NCI-H1417 (cell line): ENCODE measurements at regions not wholly inside any gene's neighbourhood (a gene's known extent, or its start where the extent isn't known, plus 50 kb on each side); places are given as distances from the start of the nearest gene placed in this dataset.
A peak's percentile ranks its signal among the peaks of the same experiment; 100 is the strongest.
"Not testable (repeated sequence)": the region's sequence is repeated elsewhere in the genome, so short reads cannot be mapped to it uniquely, and the experiment has no call there.

Experiments used
- DNase-seq, 3 experiments: peaks; one replicate each; lab custom pipeline; 2025; lab: John Stamatoyannopoulos, UW

DNA sequence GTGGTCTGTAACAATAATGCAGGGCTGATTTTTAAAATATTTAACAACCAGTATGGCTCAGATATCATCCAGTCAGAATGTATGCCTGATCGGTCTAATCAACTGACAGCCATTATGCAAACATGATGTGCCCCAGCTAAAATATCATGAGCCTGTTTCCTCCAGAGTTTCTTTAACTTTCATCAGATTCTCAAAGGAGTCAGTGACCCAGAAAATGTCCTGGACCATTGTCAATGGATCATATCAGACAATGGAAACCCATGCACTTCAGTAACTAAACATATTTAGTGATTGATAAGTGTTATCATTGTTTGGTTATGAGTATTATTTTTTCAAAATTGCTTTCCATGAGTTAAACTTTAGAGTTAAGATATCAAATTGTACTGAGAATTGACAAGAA lies 173.5 kb downstream of the LMBRD1 start:
- no peak for DNase-seq

DNA sequence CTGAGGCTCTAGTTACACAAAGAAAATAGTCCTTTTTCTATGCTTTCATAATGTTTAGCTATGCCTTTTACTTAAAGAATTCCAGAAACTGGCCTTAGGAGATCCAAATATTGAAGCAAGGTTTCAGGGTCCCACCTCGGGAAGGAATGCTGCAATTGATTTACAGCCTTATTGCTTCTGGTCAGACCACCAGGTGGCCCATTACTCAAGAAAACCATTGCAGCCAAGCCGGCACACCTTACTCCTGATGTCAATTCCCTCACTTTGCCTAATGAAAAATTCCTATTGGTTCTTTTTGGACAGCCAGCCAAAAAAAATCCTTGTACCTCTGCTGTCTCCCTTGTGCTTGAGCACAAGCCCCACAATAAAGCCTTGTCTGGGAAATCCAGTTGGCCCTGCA lies 173.9 kb downstream of the LMBRD1 start:
- no peak for DNase-seq

DNA sequence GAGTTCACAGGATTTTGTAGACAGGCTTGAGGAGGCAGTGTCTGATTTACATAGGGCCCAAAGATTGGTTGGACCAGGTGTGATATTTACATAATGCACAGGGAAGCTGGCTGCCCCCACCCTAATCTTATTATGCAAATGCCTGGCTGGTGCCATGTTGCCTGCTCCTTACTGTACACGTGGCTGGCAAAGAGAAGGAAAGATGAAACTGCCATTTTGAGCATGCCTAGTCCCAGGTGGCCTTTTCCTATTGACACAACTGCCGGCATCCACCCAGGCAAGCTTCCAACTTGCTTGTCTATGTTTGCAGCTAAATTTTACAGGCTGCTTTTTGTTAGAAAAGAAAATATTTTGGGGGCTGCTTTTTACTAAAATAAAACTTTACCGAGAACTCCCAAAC lies 174.6 kb downstream of the LMBRD1 start:
- peak in 1 of 3 experiments; percentile 33 for DNase-seq

DNA sequence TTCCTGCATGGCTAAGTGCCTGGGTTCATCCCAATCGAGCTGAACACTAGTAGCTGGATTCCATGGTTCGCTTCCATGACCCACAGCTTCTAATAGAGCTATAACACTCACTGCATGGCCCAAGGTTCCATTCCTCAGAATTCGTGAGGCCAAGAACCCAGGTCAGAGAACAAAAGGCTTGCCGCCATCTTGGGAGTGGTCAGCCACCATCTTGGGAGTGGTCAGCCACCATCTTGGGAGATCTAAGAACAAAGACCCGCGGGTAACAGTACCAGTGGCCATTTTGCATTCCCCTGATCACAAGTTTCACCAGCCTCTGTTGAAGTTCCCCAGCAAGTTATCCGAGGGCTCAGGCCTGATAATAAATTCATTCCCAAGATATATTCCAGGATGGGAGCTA lies 179.6 kb downstream of the LMBRD1 start:
- no peak for DNase-seq

DNA sequence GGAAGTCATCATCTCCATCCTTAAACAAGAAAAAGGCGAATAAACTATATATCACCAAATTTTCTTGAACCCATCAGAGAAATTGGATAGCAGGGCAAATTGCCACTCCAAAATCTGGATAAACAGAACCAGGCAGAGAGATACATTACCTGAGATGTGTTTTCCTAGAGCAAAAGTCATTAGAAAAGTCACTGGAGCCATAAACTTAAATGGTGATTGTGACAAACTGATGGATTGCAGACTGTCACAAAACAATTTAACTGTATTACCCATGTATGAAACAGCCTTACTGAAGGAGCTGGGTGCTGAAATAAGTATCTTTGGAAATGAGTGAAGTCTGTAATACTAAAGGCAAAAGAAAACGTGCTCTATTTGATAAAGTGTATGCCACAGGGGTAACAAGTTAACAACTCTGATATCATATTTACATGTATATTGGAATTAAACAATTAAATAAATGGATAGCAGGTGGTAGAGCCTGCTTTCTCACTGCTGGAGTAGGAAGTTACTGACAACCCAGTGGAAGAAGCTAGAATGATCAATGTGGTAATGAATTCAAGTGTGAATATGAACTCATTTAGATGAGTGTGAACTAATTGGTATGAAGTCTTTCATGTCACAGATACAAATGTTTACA lies 186.9 kb downstream of the LMBRD1 start:
- DNase-seq: peak in 1 of 3 experiments; percentile 8

DNA sequence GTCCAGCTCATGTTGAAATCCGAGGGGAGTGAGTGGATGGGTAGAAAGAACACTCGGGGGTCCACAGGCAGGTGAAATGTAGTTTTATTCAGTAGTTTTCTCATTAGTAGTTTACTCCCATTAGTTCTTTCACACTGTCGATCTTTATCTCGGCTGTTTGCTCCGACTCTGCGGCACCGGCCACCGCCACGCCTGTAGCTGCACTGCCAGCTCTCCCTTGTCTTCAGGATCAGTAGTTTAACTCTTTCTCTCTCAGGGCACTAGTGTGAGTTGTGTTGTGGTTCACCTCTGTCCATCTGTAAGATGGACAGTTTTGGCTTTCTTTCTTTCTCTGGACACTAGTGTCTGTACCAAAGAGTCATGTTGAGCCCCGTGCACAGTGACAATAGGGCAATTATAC lies 195.7 kb downstream of the LMBRD1 start:
- no peak for DNase-seq

DNA sequence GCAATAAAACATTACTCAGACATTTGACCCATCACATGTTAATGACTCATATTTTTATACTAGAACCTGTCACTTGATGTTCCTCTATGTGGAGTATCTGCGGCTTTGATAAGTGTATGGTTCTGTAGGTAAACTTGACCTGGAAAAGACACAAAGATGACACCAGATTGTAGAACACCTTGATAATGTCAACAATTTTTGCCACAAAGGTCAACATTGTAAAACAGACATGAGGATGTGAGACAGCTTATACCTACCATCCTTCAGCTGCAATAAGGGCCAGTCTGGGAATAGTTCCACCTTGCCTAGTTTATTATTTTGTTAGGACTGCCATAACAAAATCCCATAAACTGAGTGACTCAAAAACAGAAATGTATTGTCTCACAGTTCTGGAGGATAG lies 202.4 kb downstream of the LMBRD1 start:
- no peak for DNase-seq

DNA sequence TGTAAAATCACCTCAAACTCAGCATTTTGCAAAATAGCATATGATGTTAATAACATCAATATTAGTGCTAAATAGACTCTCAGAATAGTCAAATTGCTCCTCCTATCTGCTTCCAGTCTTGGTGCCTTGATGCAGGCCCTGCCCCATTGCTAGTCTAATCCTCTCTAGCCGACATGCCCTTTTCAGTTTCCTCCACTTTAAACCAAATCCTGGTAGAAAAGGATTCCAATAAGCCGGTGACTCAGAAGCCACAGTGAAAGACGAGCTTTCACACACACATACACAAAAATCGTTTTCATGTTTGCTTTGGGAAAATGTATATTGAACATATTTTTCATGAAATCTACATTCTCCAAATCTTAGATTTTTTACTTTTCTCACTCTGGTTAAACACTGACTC lies 203.1 kb downstream of the LMBRD1 start:
- no peak for DNase-seq

DNA sequence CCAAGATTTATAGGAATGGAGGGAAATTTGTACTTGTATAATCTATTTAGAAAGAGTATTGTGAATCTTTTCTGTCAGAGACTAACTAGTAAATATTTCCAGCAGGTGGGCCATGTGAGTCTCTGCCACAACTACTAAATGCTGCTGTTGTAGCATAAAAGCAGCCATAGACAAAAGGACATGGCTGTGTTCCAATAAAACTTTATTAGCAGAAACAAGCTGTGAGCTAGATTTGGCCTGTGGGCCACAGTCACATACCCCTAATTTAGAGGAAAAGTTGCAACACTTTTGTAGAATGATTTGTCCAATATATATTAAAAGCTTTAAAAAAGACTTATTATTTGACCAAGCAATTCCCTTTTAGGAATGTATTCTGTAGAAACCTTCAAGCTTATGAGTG lies 207.2 kb downstream of the LMBRD1 start:
- no peak for DNase-seq

DNA sequence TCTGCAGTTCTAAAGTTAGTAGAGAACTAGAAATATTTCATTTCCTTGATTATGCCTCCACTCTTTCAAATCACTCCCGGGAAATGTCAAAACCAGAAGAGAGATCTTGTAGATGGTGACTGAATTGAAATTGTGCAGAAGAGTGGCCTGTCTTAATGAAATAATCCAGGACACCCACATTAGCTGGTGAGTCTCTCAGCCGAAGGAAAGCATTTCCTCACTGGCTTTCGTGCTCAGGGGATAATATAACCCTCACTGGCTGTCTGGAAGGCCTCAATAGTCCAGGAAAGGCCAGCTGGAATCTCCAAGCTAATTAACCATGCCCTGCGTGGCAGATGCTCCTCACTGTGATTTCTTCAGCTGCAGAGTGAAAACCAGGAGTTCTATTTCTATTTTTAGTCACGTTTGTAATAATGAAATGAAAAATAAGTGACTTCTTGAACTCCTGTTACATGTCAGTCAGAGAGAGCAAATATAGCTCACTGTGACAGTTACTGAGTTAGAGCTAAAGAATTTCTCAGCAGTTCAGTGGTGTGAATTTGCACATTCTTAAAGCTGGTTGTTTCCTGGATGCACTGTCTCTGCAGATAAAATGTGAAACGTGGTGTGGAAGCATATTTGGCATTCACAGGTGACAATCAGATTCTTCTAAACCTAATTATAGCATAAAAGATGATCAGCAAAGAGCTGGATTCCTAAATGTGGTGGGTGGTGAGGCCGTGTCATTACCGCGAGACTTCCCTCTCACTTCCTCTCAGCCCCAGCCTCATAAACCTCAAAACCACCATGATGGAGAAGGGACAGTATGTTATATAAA lies 211.7 kb downstream of the LMBRD1 start:
- no peak for DNase-seq

DNA sequence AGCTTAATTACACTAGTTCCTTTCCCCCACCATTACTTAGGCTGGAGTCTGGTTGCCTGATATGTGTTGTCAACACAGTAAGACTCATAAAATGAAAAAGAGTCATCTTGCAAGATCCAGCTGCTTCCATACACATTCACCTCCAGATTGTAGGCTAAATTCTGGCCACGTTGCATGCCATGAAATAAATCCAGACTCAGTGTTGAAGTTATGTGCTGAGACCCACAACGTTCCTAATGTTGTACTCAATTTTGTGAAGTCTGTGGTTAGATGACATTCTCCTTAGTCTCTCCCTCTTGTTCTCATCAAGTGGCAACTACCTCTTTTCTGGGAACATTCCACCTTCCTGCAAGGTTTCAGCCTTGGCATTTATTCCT lies 212.3 kb downstream of the LMBRD1 start:
- no peak for DNase-seq

DNA sequence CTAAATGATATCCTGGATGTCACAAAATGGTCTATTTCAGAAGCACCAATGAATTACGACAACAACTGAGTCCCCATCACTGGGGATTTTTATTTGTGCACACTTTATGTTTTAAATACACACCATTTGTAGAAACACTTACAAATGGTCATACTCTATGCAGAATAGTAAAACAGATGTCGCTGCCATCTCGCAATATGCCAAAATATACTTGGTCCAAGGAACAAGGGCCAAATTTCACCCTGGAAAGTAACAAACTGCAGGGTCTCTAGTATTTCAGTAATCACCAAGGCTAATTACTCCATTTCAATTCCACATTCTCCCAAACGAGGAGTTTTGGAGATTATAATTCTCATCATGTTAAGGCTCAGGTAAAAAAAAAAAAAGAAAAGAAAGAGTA lies 215.2 kb downstream of the LMBRD1 start:
- DNase-seq: no peak

DNA sequence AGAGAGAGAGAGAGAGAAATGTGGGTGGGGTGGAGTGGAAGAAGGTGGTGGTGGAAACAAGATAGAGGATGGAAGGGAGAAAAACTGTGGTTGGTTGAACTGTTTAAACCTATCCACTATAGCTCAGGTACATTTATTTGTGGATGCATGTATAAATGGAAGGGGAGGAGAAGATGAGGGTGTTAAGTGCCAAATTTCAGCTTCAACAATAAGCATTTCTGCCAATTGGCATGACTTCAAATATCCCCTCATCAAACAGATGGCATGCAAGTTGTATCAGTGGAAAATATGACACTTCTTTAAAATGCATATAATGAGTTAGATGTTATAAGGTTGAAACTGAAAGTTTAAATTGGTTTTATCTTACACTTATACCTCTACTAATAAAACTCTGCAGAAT lies 216.1 kb downstream of the LMBRD1 start:
- no peak for DNase-seq

DNA sequence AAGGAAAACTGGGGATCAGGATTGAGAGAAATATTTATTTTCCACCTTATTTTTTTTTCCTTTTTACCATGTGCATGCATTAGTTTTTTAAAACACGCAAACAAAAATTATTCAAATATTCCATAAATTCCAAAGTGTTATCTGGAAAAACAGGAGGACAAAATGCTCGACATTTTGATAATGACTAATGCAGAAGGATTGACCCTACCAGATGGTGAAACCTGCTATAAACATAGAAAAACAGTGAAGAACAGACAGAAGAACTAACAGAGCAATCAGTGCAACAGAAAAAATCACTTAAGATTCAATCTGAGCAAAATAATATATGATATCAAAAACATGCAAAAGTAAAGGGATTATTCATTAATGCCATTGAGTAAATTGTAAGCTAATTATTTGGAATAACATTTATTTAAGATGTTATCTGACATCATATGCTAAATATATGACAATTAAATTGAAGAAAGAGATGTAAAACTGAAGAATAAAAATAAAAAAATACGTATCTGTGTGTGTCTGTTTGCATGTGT lies 218.4 kb downstream of the LMBRD1 start:
- no peak for DNase-seq

DNA sequence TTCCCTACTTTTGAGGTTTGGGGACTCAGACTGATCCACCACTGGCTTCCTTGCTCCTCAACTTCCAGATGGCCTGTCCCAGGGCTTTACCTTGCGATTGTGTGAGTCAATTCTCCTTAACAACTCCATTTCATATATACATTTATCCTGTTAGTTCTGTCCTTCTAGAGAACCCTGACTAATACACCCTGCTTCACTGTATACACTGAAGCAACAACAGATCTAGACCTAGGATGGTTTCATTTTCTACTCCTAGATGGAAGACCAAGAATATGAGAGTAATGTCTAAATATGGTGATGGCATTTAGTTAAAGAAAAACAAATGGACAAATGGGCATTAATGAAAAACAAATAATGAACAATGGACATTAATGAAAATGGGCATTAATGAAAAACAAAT lies 225.6 kb downstream of the LMBRD1 start:
- no peak for DNase-seq

DNA sequence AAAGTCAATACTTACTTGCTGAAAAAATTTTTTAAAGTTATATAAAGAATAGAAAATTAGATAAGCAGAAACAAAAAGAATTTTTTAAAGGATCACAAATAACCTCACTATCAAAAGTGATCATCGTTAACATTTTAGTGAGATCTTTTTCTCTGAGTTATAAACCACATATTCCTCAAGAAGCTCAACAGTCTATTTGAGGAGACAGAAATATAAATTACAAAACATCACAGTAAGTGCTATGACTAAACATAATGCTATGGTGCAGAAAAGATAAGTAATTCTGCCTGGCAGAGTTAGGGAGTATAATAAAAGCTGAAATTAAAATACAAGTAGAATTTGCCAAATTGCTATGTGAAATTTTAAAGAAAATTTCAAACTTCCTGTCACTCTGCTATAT lies 226.7 kb downstream of the LMBRD1 start:
- DNase-seq: no peak

DNA sequence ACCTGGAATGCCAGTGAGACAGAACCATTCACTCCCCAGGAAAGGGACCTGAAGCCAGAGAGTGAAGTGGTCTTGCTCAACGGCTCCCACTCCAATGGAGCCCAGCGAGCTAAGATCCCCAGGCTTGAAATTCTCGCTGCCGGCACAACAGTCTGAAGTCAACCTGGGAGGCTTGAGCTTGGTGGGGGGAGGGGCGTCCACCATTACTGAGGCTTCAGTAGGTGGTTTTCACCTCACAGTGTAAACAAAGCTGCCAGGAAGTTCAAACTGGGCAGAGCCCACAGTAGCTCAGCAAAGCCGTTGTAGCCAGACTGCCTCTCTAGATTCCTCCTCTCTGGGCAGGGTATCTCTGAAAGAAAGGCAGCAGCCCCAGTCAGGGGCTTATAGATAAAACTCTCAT lies 236.2 kb downstream of the LMBRD1 start:
- not testable (repeated sequence) for DNase-seq

DNA sequence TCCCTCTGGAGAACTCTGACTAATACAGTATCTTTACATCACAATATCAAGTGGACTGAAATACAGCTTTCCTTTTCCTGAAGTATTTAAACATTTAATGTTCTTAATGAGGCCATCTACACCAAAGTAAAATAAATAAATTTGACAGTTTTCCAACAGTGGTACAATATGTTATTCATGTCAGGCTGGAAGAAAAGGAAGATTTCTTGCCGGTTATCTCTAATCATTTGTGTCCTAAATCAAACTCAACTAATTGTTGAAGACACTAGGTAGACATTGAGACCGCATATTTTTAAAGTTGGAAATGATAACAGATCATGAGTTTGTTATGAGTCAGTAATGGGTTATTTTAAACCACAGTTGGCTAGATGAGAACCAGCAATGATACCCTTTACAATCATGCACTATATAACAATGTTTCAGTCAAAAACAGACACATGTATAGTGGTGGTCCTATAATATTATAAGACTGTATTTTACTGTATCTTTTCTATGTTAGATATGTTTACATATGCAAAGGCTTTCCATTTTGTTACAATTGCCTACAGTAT lies 241.6 kb downstream of the LMBRD1 start:
- no peak for DNase-seq

DNA sequence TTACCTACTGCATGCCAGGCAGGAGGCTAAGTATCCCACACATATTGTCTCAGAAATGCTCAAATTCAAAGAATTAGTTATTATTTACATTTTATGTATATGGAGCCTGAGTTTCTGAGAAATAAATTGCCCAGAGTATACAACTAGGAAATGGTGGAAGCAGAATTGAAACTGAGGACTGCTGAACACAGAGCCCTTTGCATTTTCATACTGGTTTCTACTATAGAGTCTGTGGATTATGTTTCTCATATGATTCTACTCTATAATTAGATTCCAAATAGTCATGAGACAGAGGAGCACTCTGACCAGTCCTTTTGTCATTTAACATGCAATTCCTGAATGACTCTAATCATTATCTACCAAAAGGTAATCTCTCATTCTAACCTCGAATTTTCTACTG lies 254.3 kb downstream of the LMBRD1 start:
- peak in 1 of 3 experiments; percentile 21 for DNase-seq

DNA sequence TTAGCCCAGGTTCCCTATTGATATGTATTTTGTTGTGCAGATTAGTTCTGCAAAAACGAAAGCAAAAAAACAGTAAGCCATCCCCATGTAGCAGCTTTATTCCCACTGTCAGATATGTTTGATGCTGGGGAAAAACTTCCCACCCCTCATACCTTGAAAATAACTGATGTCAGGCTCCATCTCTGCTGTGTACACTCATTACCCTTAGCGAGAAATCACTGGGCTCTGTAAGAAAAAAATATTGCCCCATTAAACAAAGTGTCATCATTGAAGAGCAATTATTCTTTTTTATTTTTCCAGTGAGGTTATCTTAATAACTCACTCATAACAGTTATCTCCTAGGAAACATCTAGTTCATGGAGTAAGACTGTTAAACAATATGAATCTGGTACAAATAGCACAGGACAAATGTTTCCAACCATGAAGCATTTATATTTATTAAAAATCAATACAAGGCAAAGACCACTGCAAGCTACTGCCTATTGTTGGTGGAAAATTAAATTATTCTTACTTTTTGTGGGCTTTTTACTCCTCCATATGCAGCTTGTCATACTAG lies 268.8 kb downstream of the LMBRD1 start:
- peak in 1 of 3 experiments; percentile 31 for DNase-seq

DNA sequence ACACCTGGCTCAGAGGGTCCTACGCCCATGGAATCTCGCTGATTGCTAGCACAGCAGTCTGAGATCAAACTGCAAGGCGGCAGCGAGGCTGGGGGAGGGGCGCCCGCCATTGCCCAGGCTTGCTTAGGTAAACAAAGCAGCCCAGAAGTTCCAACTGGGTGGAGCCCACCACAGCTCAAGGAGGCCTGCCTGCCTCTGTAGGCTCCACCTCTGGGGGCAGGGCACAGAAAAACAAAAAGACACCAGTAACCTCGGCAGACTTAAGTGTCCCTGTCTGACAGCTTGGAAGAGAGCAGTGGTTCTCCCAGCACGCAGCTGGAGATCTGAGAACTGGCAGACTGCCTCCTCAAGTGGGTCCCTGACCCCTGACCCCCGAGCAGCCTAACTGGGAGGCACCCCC lies 281.3 kb downstream of the LMBRD1 start:
- not testable (repeated sequence) for DNase-seq

DNA sequence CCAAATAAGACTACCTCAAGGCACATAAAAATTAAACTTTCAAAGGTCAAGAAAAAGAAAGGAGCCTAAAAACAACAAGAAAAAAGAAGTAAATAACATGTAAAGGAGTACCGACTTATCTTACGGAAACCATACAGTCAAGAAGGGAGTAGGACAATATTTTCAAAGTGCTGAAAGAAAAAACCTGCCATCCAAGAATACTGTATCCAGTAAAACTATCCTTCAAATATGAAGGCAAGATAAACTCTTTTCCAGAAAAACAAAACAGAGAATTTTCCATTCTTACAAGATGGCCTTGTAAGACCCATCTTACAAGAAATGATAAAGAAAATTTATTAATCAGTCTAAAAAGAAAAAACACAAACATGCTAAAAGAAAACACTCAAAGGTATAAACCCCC lies 302.2 kb downstream of the LMBRD1 start:
- no peak for DNase-seq

DNA sequence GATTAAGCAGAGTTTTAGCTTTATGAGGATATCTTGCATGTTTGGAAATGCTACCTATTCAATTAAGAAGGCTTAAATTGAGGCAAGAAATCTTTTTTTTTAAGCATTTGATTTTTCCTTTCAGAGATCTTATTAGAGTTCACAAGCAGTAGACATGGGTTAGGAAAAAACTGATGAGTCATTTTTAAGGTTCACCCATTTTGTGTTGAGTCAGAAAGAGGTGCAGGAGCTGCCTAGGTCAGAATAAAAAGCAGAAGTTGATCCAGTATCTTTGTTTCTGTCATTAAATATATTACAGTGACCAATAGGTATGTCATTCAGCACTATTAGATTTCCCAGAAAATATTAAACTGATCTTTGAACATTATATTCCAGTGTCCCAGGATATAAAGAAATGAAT lies 306.8 kb downstream of the LMBRD1 start:
- DNase-seq: no peak
